PC-9 (cell line): ENCODE measurements at regions not wholly inside any gene's neighbourhood (a gene's known extent, or its start where the extent isn't known, plus 50 kb on each side); places are given as distances from the start of the nearest gene placed in this dataset.
"Not testable (repeated sequence)": the region's sequence is repeated elsewhere in the genome, so short reads cannot be mapped to it uniquely, and the experiment has no call there.

Experiments
- BruUV-seq: library from RNA; stranded (reverse); fragments of 400-500 nt; replicated peaks from 2 replicates; lab custom pipeline; 2021; lab: Mats Ljungman, UMichigan
- CTCF ChIA-PET: fragments of 300-600 bp; sonication (Branson Sonifier 250); formaldehyde crosslinking; loops from one replicate; lab custom pipeline; 2022; ENCODE audit warnings: antibody characterized with exemption; lab: Charles Lee
- POLR2A ChIA-PET: fragments of 300-600 bp; sonication (Branson Sonifier 250); formaldehyde crosslinking; loops from one replicate; lab custom pipeline; 2022; ENCODE audit warnings: antibody characterized with exemption; ENCODE audit not compliant: unreplicated experiment; lab: Charles Lee
- DNase-seq, 2 experiments: peaks; one replicate each; pipeline versions ENCODE4 v3.0.0 to v3.0.0-alpha.2; 2015 to 2022; ENCODE audit warnings: mixed read lengths in 1 of 2
- H2AFZ ChIP-seq: fragments of 200-600 bp; sonication (generic); 2 replicates; pipeline ENCODE4 v1.8.1; 2017; ENCODE audit warnings: antibody characterized with exemption
- H3F3A ChIP-seq: fragments of 200-600 bp; sonication (generic); 2 replicates; pipeline ENCODE4 v1.8.1; 2017; ENCODE audit warnings: antibody characterized with exemption, mild to moderate bottlenecking, low read depth; ENCODE audit not compliant: insufficient read depth
- H3K27ac ChIP-seq: fragments of 200-600 bp; sonication (generic); 2 replicates; pipeline ENCODE4 v1.6.1; 2016; ENCODE audit warnings: mixed run types
- H3K27me3 ChIP-seq: fragments of 200-600 bp; sonication (generic); 2 replicates; pipeline ENCODE4 v1.6.1; 2016; ENCODE audit warnings: low read depth, mixed run types; ENCODE audit not compliant: insufficient read depth
- H3K36me3 ChIP-seq: fragments of 200-600 bp; sonication (generic); 2 replicates; pipeline ENCODE4 v1.6.1; 2016; ENCODE audit warnings: low read depth, mixed run types
- H3K4me1 ChIP-seq: fragments of 200-600 bp; sonication (generic); replicated peaks from 2 replicates; pipeline ENCODE4 v1.6.1; 2016; ENCODE audit warnings: mixed run types; ENCODE audit not compliant: insufficient read depth
- H3K4me2 ChIP-seq: fragments of 200-600 bp; sonication (generic); 2 replicates; pipeline ENCODE4 v1.6.1; 2017; ENCODE audit warnings: mixed run types
- H3K4me3 ChIP-seq: fragments of 200-600 bp; sonication (generic); 2 replicates; pipeline ENCODE4 v1.6.1; 2016; ENCODE audit warnings: mixed run types
- H3K79me2 ChIP-seq: fragments of 200-600 bp; sonication (generic); 2 replicates; pipeline ENCODE4 v1.6.1; 2017; ENCODE audit warnings: low read depth, mixed run types
- H3K9me2 ChIP-seq: fragments of 200-600 bp; sonication (generic); 2 replicates; pipeline ENCODE4 v1.8.1; 2017; ENCODE audit warnings: mild to moderate bottlenecking; ENCODE audit not compliant: insufficient read depth
- H3K9me3 ChIP-seq: fragments of 200-600 bp; sonication (generic); 2 replicates; pipeline ENCODE4 v1.8.1; 2016; ENCODE audit warnings: low read depth; ENCODE audit not compliant: insufficient read depth
- H4K20me1 ChIP-seq: fragments of 200-600 bp; sonication (generic); 2 replicates; pipeline ENCODE4 v1.8.1; 2017; ENCODE audit not compliant: insufficient read depth
- CTCF ChIP-seq: fragments of 200-600 bp; sonication (generic); conservative IDR thresholded peaks from 2 replicates; pipeline ENCODE4 v1.6.1; 2017; ENCODE audit warnings: mixed run types, antibody characterized with exemption, mild to moderate bottlenecking, moderate library complexity
- EZH2 ChIP-seq: fragments of 200-600 bp; sonication (generic); IDR thresholded peaks from 2 replicates; pipeline ENCODE4 v1.8.0; 2017; ENCODE audit warnings: antibody characterized with exemption, low read depth
- intact Hi-C: fragments of 100-400 bp; cut with micrococcal nuclease; formaldehyde crosslinking; loops from one replicate; pipeline ENCODE4 v1.10.0; 2022; ENCODE audit not compliant: unreplicated experiment

DNA sequence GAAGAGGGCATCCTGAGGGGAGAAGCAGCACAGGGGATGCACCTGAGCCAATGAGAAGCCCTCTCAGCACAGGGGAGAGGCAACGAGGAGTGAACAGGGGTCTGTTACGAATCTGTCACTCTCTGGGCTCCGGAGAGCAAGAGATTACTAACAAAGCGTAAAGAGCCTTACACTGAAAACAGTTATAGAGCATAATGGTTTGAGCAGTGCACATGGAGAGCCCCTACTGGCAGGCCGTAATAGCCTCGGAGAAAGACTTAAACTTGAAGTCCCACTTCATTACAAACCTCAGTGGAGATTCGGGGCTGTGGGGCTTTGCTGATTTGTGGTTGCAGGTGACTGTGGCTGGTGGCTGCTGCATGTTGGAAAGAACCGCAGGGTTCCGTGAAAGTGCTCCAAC lies 271.5 kb upstream of the TMC3 start:
- H3K36me3 ChIP-seq, result no peaks in the 10 kb centered on the region
- H3K9me3 ChIP-seq, result no peaks in the 10 kb centered on the region; the same call in 1 of the 2 replicates
- no TSS peak for BruUV-seq
- no peak for TF ChIP-seq EZH2
- TF ChIP-seq CTCF, result no peak
- H3K4me3 ChIP-seq, result no peak overlapping the region
- no peak overlapping the region for H3K27ac ChIP-seq
- H2AFZ ChIP-seq, result no peak overlapping the region
- H4K20me1 ChIP-seq, result no peaks in the 10 kb centered on the region
- no peak for DNase-seq
- H3F3A ChIP-seq, result no peaks in the 10 kb centered on the region
- no peaks in the 10 kb centered on the region for H3K9me2 ChIP-seq
- no peaks in the 10 kb centered on the region for H3K4me1 ChIP-seq
- H3K4me2 ChIP-seq, result no peak overlapping the region
- CTCF ChIA-PET, result no interaction called here
- intact Hi-C loops, result no loop called here
- peaks cover 4% of the 10 kb centered on the region; the same call in 1 of the 2 replicates for H3K27me3 ChIP-seq
- POLR2A ChIA-PET, result no interaction called here
- H3K79me2 ChIP-seq, result no peaks in the 10 kb centered on the region

- no peak overlapping the region for H2AFZ ChIP-seq
- H3K4me3 ChIP-seq, result no peak overlapping the region
- no peaks in the 10 kb centered on the region for H3K4me1 ChIP-seq
- BruUV-seq, result no TSS peak
- H3K79me2 ChIP-seq, result no peaks in the 10 kb centered on the region
- no peak overlapping the region for H3K4me2 ChIP-seq
- no peaks in the 10 kb centered on the region; the same call in 1 of the 2 replicates for H3K9me3 ChIP-seq
- TF ChIP-seq CTCF (no peak), EZH2 (no peak)
- intact Hi-C loops, result no loop called here
- H3K27ac ChIP-seq, result no peak overlapping the region
- H4K20me1 ChIP-seq, result no peaks in the 10 kb centered on the region
- no peaks in the 10 kb centered on the region for H3F3A ChIP-seq
- CTCF ChIA-PET, result no interaction called here
- POLR2A ChIA-PET, result no interaction called here
- DNase-seq, result no peak
- peaks cover 4% of the 10 kb centered on the region; the same call in 1 of the 2 replicates for H3K27me3 ChIP-seq
- H3K36me3 ChIP-seq, result no peaks in the 10 kb centered on the region
- H3K9me2 ChIP-seq, result no peaks in the 10 kb centered on the region
Measured at GRCh38 chr15:81643771-81644170, 269.8 kb upstream of the TMC3 start.

GRCh38 chr15:81642451-81642990 lies 268.5 kb upstream of the TMC3 start:
- Histone ChIP-seq H3K36me3 (no peaks in the 10 kb centered on the region), H2AFZ (no peak overlapping the region), H3K79me2 (no peaks in the 10 kb centered on the region), H4K20me1 (no peaks in the 10 kb centered on the region), H3K9me3 (no peaks in the 10 kb centered on the region), H3K4me1 (no peaks in the 10 kb centered on the region), H3K4me3 (no peak overlapping the region), H3F3A (no peaks in the 10 kb centered on the region), H3K4me2 (no peak overlapping the region), H3K9me2 (no peaks in the 10 kb centered on the region), H3K27ac (no peak overlapping the region), H3K27me3 (peaks cover 4% of the 10 kb centered on the region; the same call in 1 of the 2 replicates)
- intact Hi-C loops, result no loop called here
- no TSS peak for BruUV-seq
- no peak for TF ChIP-seq CTCF
- no peak for TF ChIP-seq EZH2
- DNase-seq, result no peak
- ChIA-PET CTCF (no interaction called here), POLR2A (no interaction called here)

DNA sequence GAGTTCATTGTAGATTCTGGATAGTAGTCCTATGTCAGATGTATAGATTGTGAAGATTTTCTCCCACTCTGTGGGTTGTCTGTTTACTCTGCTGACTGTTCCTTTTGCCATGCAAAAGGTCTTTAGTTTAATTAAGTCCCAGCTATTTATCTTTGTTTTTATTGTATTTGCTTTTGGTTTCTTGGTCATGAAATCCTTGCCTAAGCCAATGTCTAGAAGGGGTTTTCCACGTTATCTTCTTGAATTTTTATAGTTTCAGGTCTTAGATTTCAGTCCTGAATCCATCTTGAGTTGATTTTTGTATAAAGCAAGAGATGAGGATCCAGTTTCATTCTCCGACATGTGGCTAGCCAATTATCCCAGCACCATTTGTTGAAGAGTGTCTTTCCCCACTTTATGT lies 262.1 kb upstream of the TMC3 start:
- H3K4me3 ChIP-seq, H3K36me3 ChIP-seq, H3K4me1 ChIP-seq, H4K20me1 ChIP-seq, H3K9me3 ChIP-seq, CTCF ChIA-PET, H3K4me2 ChIP-seq, H2AFZ ChIP-seq, H3F3A ChIP-seq, H3K27ac ChIP-seq, DNase-seq, BruUV-seq, H3K27me3 ChIP-seq, POLR2A ChIA-PET, H3K9me2 ChIP-seq, H3K79me2 ChIP-seq, intact Hi-C loops: not testable (repeated sequence)
